CD4-positive, alpha-beta T cell (primary cell): ENCODE measurements at regions not wholly inside any gene's neighbourhood (a gene's known extent, or its start where the extent isn't known, plus 50 kb on each side); places are given as distances from the start of the nearest gene placed in this dataset.

Experiments
- ATAC-seq: fragments of 200-7000 bp; cut with Tn5 transposase; one replicate; pipeline ENCODE4 v1.10.0; 2022; ENCODE audit warnings: mild to moderate bottlenecking; ENCODE audit not compliant: poor library complexity
- CTCF ChIA-PET: fragments of 350-600 bp; sonication (Branson Sonifier 250); formaldehyde crosslinking; loops from one replicate; lab custom pipeline; 2021; ENCODE audit warnings: antibody characterized with exemption, inconsistent platforms; lab: Charles Lee
- POLR2A ChIA-PET: fragments of 350-600 bp; sonication (Branson Sonifier 250); formaldehyde crosslinking; loops from one replicate; lab custom pipeline; 2021; ENCODE audit warnings: antibody characterized with exemption, inconsistent platforms; lab: Charles Lee
- DNase-seq, 14 experiments: peaks; one replicate each; pipeline ENCODE4 v3.0.0-alpha.2; 2013 to 2020; ENCODE audit warnings: mixed read lengths in 2 of 14
- H3K27ac ChIP-seq, 2 donors: one replicate each; pipeline versions ENCODE4 v1.5.1 to v1.7.0; 2013; ENCODE audit warnings: low read length in 2 of 2, low read depth in 1 of 2, mild to moderate bottlenecking in 1 of 2
- H3K27me3 ChIP-seq, 2 experiments: 1 replicate in 1 of 2; 2 replicates in 1 of 2; pipeline versions ENCODE4 v1.6.1 to v1.7.0; 2013; ENCODE audit warnings: low read length in 2 of 2, control low read depth in 1 of 2, mild to moderate bottlenecking in 1 of 2, moderate library complexity in 1 of 2; ENCODE audit not compliant: insufficient read depth in 2 of 2, control insufficient read depth in 1 of 2
- H3K36me3 ChIP-seq: one replicate; pipeline ENCODE4 v1.6.1; 2013; ENCODE audit warnings: low read length, control low read depth; ENCODE audit not compliant: insufficient read depth
- H3K4me1 ChIP-seq: one replicate; pipeline ENCODE4 v1.6.1; 2013; ENCODE audit warnings: low read length, control low read depth; ENCODE audit not compliant: insufficient read depth
- H3K4me3 ChIP-seq: one replicate; pipeline ENCODE4 v1.5.1; 2013; ENCODE audit warnings: mild to moderate bottlenecking, low read length, moderate library complexity
- H3K9me3 ChIP-seq, 2 experiments: 1 replicate in 1 of 2; 2 replicates in 1 of 2; pipeline versions ENCODE4 v1.6.1 to v1.7.0; 2013; ENCODE audit warnings: low read length in 2 of 2, mild to moderate bottlenecking in 2 of 2, control low read depth in 1 of 2, moderate library complexity in 1 of 2; ENCODE audit not compliant: control insufficient read depth in 1 of 2, insufficient read depth in 1 of 2
- H3K27ac Mint-ChIP-seq: one replicate; pipeline ENCODE4 v1.8.0; 2020; ENCODE audit warnings: mixed read lengths
- H3K27me3 Mint-ChIP-seq: one replicate; pipeline ENCODE4 v1.8.0; 2021; ENCODE audit warnings: mixed read lengths
- H3K36me3 Mint-ChIP-seq: one replicate; pipeline ENCODE4 v1.8.0; 2021; ENCODE audit warnings: low read depth, mixed read lengths
- H3K4me1 Mint-ChIP-seq: one replicate; pipeline ENCODE4 v1.8.0; 2021; ENCODE audit warnings: low read depth, mixed read lengths
- H3K4me3 Mint-ChIP-seq: one replicate; pipeline ENCODE4 v1.8.0; 2020; ENCODE audit warnings: mild to moderate bottlenecking, mixed read lengths
- H3K9me3 Mint-ChIP-seq: one replicate; pipeline ENCODE4 v1.8.0; 2020; ENCODE audit warnings: mixed read lengths
- CTCF ChIP-seq: fragments of 200-600 bp; IDR thresholded peaks from one replicate; pipeline ENCODE4 v1.8.0; 2022; ENCODE audit warnings: antibody characterized with exemption, mild to moderate bottlenecking
- intact Hi-C, 2 experiments: fragments of 100-400 bp; cut with DNase I in 1 of 2; cut with micrococcal nuclease in 1 of 2; formaldehyde crosslinking; loops; one replicate each; pipeline versions ENCODE4 v1.15.1 to v1.9.0; 2023 to 2025; cut with DNase I, micrococcal nuclease

GRCh38 chr4:97360733-97361132, 782.5 kb downstream of the STPG2 start:
- intact Hi-C loops = no loop called here
- ChIA-PET CTCF (no interaction called here), POLR2A (no interaction called here)
- no peak overlapping the region for H3K27ac ChIP-seq
- Mint-ChIP-seq H3K27ac (no peak overlapping the region), H3K9me3 (peaks cover 20% of the 10 kb centered on the region), H3K36me3 (no peaks in the 10 kb centered on the region), H3K27me3 (no peaks in the 10 kb centered on the region), H3K4me3 (no peak overlapping the region), H3K4me1 (no peaks in the 10 kb centered on the region)
- peaks cover 0 to 3% of the 10 kb centered on the region in 2 experiments for H3K9me3 ChIP-seq
- no peaks in the 10 kb centered on the region for H3K27me3 ChIP-seq
- no peaks in the 10 kb centered on the region for H3K4me1 ChIP-seq
- no peak for DNase-seq
- ATAC-seq = no peak
- H3K36me3 ChIP-seq = no peaks in the 10 kb centered on the region
- no peak for TF ChIP-seq CTCF
- H3K4me3 ChIP-seq = no peak overlapping the region

- Histone ChIP-seq H3K4me1 (no peaks in the 10 kb centered on the region), H3K27ac (no peak overlapping the region), H3K27me3 (no peaks in the 10 kb centered on the region), H3K9me3 (no peaks in the 10 kb centered on the region), H3K36me3 (no peaks in the 10 kb centered on the region), H3K4me3 (no peak overlapping the region)
- ATAC-seq (no peak), DNase-seq (no peak)
- ChIA-PET POLR2A (no interaction called here), CTCF (no interaction called here)
- no peaks in the 10 kb centered on the region for H3K36me3 Mint-ChIP-seq
- no peak overlapping the region for H3K4me3 Mint-ChIP-seq
- H3K27ac Mint-ChIP-seq = no peak overlapping the region
- H3K4me1 Mint-ChIP-seq = no peaks in the 10 kb centered on the region
- no peaks in the 10 kb centered on the region for H3K27me3 Mint-ChIP-seq
- peaks cover 7% of the 10 kb centered on the region for H3K9me3 Mint-ChIP-seq
- intact Hi-C loops = no loop called here
- no peak for TF ChIP-seq CTCF
These were observed 775.4 kb downstream of the STPG2 start for GRCh38 chr4:97367878-97368277.

GRCh38 chr4:97370568-97370967, 772.7 kb downstream of the STPG2 start:
- intact Hi-C loops = no loop called here
- H3K36me3 ChIP-seq = no peaks in the 10 kb centered on the region
- H3K9me3 ChIP-seq = no peaks in the 10 kb centered on the region
- ATAC-seq = no peak
- no peaks in the 10 kb centered on the region for H3K4me1 ChIP-seq
- no peak for TF ChIP-seq CTCF
- Mint-ChIP-seq H3K36me3 (no peaks in the 10 kb centered on the region), H3K9me3 (peaks cover 11% of the 10 kb centered on the region), H3K27me3 (no peaks in the 10 kb centered on the region), H3K4me1 (no peaks in the 10 kb centered on the region), H3K27ac (no peak overlapping the region), H3K4me3 (no peak overlapping the region)
- DNase-seq = no peak
- POLR2A ChIA-PET = no interaction called here
- no peak overlapping the region for H3K4me3 ChIP-seq
- H3K27ac ChIP-seq = no peak overlapping the region
- CTCF ChIA-PET = no interaction called here
- no peaks in the 10 kb centered on the region for H3K27me3 ChIP-seq
